ENCODE measurements at regions not wholly inside any gene's neighbourhood (a gene's known extent, or its start where the extent isn't known, plus 50 kb on each side); places are given as distances from the start of the nearest gene placed in this dataset.

DNA sequence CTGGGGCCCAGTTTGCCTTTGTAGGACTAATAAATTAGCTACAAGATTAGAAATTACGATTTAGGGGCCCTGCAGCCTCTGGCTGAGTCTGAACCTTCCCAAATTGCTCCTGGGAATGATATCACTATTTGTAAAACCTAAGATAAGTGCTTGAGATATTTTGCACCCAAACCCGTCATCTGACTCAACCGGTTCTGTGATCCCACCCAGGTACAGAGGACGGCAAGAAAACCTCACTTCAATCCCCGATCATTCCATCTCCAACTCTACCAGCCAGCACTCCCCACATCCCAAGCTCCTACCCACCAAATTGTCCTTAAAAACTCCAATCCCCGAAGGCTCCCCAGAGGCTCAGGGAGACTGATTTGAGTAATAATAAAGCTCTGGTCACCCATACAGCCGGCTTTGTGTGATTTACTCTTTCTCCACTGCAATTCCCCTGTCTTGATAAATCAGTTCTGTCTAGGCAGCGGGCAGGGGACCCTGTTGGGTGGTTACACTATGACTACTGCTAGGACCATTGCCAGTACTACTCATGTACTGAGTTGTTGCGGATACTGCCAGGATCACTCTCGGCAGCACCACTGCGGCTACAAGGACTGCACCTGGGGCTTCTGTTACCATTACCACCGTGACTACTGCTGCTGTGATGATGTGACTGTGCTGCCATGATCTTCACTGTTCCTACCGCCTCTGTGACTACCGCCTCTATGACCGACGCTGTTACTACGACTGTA is 73.1 kb downstream of the IRF8 start:
- TF ChIP-seq, protein P1, sequence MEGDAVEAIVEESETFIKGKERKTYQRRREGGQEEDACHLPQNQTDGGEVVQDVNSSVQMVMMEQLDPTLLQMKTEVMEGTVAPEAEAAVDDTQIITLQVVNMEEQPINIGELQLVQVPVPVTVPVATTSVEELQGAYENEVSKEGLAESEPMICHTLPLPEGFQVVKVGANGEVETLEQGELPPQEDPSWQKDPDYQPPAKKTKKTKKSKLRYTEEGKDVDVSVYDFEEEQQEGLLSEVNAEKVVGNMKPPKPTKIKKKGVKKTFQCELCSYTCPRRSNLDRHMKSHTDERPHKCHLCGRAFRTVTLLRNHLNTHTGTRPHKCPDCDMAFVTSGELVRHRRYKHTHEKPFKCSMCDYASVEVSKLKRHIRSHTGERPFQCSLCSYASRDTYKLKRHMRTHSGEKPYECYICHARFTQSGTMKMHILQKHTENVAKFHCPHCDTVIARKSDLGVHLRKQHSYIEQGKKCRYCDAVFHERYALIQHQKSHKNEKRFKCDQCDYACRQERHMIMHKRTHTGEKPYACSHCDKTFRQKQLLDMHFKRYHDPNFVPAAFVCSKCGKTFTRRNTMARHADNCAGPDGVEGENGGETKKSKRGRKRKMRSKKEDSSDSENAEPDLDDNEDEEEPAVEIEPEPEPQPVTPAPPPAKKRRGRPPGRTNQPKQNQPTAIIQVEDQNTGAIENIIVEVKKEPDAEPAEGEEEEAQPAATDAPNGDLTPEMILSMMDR (IDR thresholded peaks at IDR 0.05; ENCODE audit: insufficient read depth, low read depth, low read length): no peak
- H3K4me3 ChIP-seq (ENCODE audit: low read depth, low read length): no peak overlapping the region
- DNase-seq (ENCODE audit: low read depth): no peak

DNA sequence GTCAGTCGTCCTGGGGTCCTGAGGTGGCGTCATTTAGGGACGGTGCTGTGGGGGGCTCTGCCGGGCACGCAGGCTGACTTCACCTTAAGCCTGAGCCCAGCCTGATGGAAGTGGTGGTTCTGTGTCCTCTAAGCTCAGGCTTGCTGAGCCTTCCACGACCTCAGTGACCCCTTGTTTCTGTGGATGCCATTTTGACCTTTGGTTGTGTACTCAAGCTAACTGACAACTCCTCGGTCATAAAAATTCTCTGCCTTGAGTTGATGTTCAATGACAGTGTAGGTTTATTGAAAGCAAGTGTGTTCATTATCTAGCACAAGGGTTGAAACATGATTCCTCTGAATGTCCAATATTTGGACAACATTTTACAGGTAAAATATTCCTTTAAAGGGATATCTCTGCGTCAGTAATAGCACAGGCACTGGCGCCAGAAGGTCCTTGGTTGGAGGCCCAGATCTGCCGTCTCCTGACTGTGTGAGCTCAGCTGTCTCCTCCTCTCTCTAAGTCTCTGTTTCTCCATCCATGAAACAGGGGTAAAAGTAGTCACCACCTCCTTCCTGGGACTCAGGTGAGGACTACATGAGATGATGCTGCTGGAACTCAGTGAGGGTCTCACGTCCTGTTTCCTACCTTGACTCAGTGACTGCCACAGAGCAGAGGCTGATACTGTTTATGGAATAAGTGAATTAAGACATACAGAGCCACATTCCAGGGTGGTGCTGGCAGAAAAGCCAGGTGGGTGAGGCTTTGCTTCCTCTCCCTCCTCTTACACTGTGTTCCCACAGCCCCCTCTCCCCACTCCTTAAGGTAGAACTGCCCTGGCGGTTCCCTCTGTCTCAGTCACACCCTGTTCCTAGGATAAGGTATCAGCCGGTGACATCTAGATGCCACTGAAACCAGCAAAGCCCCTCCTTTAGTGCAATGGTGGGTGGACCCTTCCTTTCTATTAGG is 75.7 kb downstream of the IRF8 start:
- TF ChIP-seq, protein P1 (IDR thresholded peaks at IDR 0.05; ENCODE audit: insufficient read depth, low read depth, low read length): no peak
- DNase-seq (ENCODE audit: low read depth): no peak
- no peak overlapping the region for H3K4me3 ChIP-seq (ENCODE audit: low read depth, low read length)

DNA sequence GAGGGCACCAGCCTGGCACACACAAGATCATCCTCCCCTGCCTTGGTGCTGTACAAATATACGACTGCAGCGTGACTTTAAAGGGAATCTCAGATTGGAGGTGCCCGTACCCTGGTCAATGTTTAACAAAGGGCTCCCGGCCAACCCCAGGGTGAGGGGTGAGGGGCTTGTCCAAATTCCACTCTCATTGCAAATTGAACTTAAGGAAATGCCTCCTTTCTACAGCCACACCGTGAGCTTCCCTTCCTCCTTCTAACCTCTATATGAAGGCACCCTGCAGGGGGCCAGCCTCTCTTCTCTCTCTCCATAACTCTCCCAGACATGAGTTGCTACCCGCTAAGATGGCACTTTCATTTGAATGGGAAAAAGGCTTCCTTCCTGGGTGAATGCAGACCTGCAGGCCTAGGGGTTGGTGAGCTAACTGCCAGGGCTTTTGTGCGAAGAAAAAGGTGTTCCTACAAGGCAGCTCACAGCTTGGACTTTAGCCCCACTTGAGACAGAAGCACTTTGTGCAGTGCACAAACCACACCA is 76.6 kb downstream of the IRF8 start:
- no peak overlapping the region for H3K4me3 ChIP-seq (ENCODE audit: low read depth, low read length)
- no peak for DNase-seq (ENCODE audit: low read depth)
- TF ChIP-seq, protein P1 (IDR thresholded peaks at IDR 0.05; ENCODE audit: insufficient read depth, low read depth, low read length): no peak

DNA sequence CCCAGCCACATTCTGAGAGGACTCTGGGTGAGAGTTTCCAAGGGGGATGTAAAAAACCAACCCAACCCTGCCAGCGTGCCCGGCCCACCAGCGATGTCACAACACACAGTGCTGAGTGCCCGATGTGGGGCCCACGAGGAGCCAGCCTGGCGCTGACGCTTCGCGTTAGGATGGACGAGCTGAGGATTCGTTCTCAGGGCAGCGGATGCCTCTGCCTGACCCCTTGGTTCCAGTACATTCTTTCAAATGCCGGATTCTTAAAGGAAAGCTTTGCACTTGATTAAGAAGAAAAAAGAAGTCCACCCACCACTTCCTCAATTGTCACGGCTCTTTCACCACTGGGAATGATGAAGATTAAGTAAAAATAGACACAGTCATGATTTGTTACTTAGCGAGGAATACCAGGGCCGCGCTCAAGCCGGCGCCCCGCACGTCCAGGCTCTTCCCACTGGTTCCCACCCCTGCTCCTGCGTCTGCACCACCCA is 79.4 kb downstream of the IRF8 start:
- TF ChIP-seq, protein P1 (IDR thresholded peaks at IDR 0.05; ENCODE audit: insufficient read depth, low read depth, low read length): no peak
- H3K4me3 ChIP-seq (ENCODE audit: low read depth, low read length): no peak overlapping the region
- no peak for DNase-seq (ENCODE audit: low read depth)

DNA sequence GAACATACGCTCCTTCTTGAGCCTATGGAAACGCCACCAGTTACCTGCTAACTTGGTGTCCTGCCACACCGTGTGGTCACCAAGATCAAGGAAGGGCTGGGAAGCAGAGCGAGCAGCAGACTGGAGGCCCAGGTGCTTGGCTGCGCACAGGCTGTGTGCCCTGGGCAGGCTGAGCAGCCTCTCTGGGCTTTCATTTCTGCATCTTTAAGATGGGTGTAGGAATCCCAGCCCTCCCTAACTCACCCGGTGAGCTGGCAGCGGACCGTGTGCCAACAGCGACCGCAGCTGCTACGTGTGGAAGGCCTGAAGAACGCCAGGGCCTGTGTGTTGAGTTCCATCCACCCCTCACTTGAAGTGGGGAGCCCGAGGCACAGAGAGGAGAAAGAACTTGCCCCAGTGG is 80.0 kb downstream of the IRF8 start:
- H3K4me3 ChIP-seq (ENCODE audit: low read depth, low read length): no peak overlapping the region
- no peak for DNase-seq (ENCODE audit: low read depth)
- TF ChIP-seq, protein P1 (IDR thresholded peaks at IDR 0.05; ENCODE audit: insufficient read depth, low read depth, low read length): no peak

DNA sequence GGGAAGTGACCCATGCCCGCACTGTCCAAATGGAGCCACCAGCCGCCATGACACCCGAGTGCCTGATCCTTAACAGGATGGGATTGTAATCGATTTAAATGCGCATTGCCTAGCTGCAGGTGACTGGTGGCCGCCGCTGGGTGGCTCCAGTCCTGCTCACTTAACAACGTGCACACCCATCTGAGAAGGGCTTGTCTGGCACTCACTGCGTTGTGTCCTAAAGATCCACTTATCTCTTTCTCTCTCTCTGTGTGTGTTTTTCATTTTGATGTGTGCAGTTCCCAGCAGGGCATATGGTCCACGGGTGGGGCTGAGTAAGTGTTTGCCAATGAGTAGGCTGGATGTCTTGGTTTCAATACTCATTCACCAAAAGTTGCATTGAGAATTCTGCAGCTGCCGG is 80.6 kb downstream of the IRF8 start:
- no peak for DNase-seq (ENCODE audit: low read depth)
- no peak overlapping the region for H3K4me3 ChIP-seq (ENCODE audit: low read depth, low read length)
- TF ChIP-seq, protein P1 (IDR thresholded peaks at IDR 0.05; ENCODE audit: insufficient read depth, low read depth, low read length): no peak

All from fibroblast of villous mesenchyme (primary cell).